Astrocyte (in vitro differentiated cells and primary cell): ENCODE measurements at regions not wholly inside any gene's neighbourhood (a gene's known extent, or its start where the extent isn't known, plus 50 kb on each side); places are given as distances from the start of the nearest gene placed in this dataset.

Experiments
- DNase-seq: peaks from one replicate; pipeline ENCODE4 v3.0.0-alpha.2; 2010; ENCODE audit warnings: low read depth
- FAIRE-seq: peaks from 2 replicates; lab custom pipeline; 2011; peaks lifted over from hg19 to GRCh38; lab: Jason Lieb, UNC
- H2AFZ ChIP-seq: 2 replicates; pipeline ENCODE4 v1.6.0; 2012; ENCODE audit warnings: low read depth, low read length, inconsistent platforms
- H3K27ac ChIP-seq: 2 replicates; pipeline ENCODE4 v1.5.1; 2011; ENCODE audit warnings: low read depth, low read length, inconsistent platforms
- H3K27me3 ChIP-seq: 2 replicates; pipeline ENCODE4 v1.6.0; 2011; ENCODE audit warnings: low read length, inconsistent platforms; ENCODE audit not compliant: insufficient read depth
- H3K36me3 ChIP-seq: 2 replicates; pipeline ENCODE4 v1.5.1; 2011; ENCODE audit warnings: low read length, inconsistent platforms; ENCODE audit not compliant: insufficient read depth
- H3K4me1 ChIP-seq: 2 replicates; pipeline ENCODE4 v1.5.1; 2011; ENCODE audit warnings: low read length, inconsistent platforms; ENCODE audit not compliant: insufficient read depth
- H3K4me2 ChIP-seq: 2 replicates; pipeline ENCODE4 v1.6.0; 2012; ENCODE audit warnings: low read length, inconsistent platforms
- H3K4me3 ChIP-seq: 2 replicates; pipeline ENCODE4 v1.5.1; 2011; ENCODE audit warnings: low read depth, mild to moderate bottlenecking, low read length, inconsistent platforms; ENCODE audit not compliant: insufficient read depth
- H3K79me2 ChIP-seq: 2 replicates; pipeline ENCODE4 v1.6.0; 2012; ENCODE audit warnings: mild to moderate bottlenecking, low read length, inconsistent platforms; ENCODE audit not compliant: insufficient read depth
- H3K9ac ChIP-seq: 2 replicates; pipeline ENCODE4 v1.6.0; 2012; ENCODE audit warnings: mild to moderate bottlenecking, low read length, inconsistent platforms
- H3K9me3 ChIP-seq: 2 replicates; pipeline ENCODE4 v1.5.1; 2012; ENCODE audit warnings: low read depth, mild to moderate bottlenecking, low read length, inconsistent platforms; ENCODE audit not compliant: insufficient read depth
- H4K20me1 ChIP-seq: 2 replicates; pipeline ENCODE4 v1.6.0; 2012; ENCODE audit warnings: low read length, inconsistent platforms; ENCODE audit not compliant: insufficient read depth
- H3K27ac Mint-ChIP-seq: one replicate; pipeline ENCODE4 v1.8.0; 2021; ENCODE audit warnings: mild to moderate bottlenecking, mixed read lengths; ENCODE audit not compliant: unreplicated experiment
- H3K27me3 Mint-ChIP-seq: one replicate; pipeline ENCODE4 v1.8.0; 2021; ENCODE audit warnings: low read depth, mixed read lengths; ENCODE audit not compliant: unreplicated experiment
- H3K36me3 Mint-ChIP-seq: one replicate; pipeline ENCODE4 v1.8.0; 2021; ENCODE audit warnings: low read depth, mixed read lengths; ENCODE audit not compliant: unreplicated experiment
- H3K4me1 Mint-ChIP-seq: one replicate; pipeline ENCODE4 v1.8.0; 2021; ENCODE audit warnings: low read depth, mixed read lengths; ENCODE audit not compliant: unreplicated experiment
- H3K4me3 Mint-ChIP-seq: one replicate; pipeline ENCODE4 v1.8.0; 2021; ENCODE audit warnings: mild to moderate bottlenecking, moderate library complexity, mixed read lengths; ENCODE audit not compliant: unreplicated experiment
- H3K9me3 Mint-ChIP-seq: one replicate; pipeline ENCODE4 v1.8.0; 2021; ENCODE audit warnings: mild to moderate bottlenecking, mixed read lengths; ENCODE audit not compliant: unreplicated experiment
- CTCF ChIP-seq: IDR thresholded peaks from 2 replicates; pipeline ENCODE4 v1.5.1; 2011; ENCODE audit warnings: low read depth, mild to moderate bottlenecking, inconsistent platforms, low read length, moderate library complexity; ENCODE audit not compliant: insufficient read depth
- EZH2 ChIP-seq: IDR thresholded peaks from 2 replicates; pipeline ENCODE4 v1.6.1; 2012; ENCODE audit warnings: mild to moderate bottlenecking, low read length, inconsistent platforms; ENCODE audit not compliant: insufficient read depth

- H3K4me1 ChIP-seq = no peaks in the 10 kb centered on the region
- no peak overlapping the region for H3K27ac Mint-ChIP-seq
- H3K36me3 ChIP-seq = no peaks in the 10 kb centered on the region
- H3K27me3 Mint-ChIP-seq = peaks cover 1% of the 10 kb centered on the region
- H3K79me2 ChIP-seq = no peaks in the 10 kb centered on the region
- no peak for TF ChIP-seq CTCF
- no peak for TF ChIP-seq EZH2
- H3K9ac ChIP-seq = no peak overlapping the region
- H3K4me3 Mint-ChIP-seq = no peak overlapping the region
- H3K4me3 ChIP-seq = no peak overlapping the region
- H2AFZ ChIP-seq = no peak overlapping the region
- H3K27me3 ChIP-seq = no peaks in the 10 kb centered on the region
- DNase-seq (no peak), FAIRE-seq (no peak)
- H3K36me3 Mint-ChIP-seq = no peaks in the 10 kb centered on the region
- no peaks in the 10 kb centered on the region for H4K20me1 ChIP-seq
- peaks cover 1% of the 10 kb centered on the region for H3K4me1 Mint-ChIP-seq
- no peaks in the 10 kb centered on the region for H3K9me3 Mint-ChIP-seq
- H3K27ac ChIP-seq = no peak overlapping the region
- no peaks in the 10 kb centered on the region for H3K9me3 ChIP-seq
- H3K4me2 ChIP-seq = no peak overlapping the region
These were observed 63.0 kb upstream of the NUP160 start for GRCh38 chr11:47911149-47911548.

- H3K27me3 Mint-ChIP-seq = peaks cover 4% of the 10 kb centered on the region
- no peaks in the 10 kb centered on the region for H3K36me3 Mint-ChIP-seq
- no peak overlapping the region for H3K4me3 Mint-ChIP-seq
- H3K9me3 Mint-ChIP-seq = no peaks in the 10 kb centered on the region
- TF ChIP-seq EZH2 = no peak
- no peak for TF ChIP-seq CTCF
- no peaks in the 10 kb centered on the region for H3K4me1 Mint-ChIP-seq
- no peak for FAIRE-seq
- H4K20me1 ChIP-seq = no peaks in the 10 kb centered on the region
- no peak overlapping the region for H3K27ac ChIP-seq
- H3K79me2 ChIP-seq = no peaks in the 10 kb centered on the region
- no peak overlapping the region for H3K4me2 ChIP-seq
- no peaks in the 10 kb centered on the region for H3K9me3 ChIP-seq
- no peak overlapping the region for H3K9ac ChIP-seq
- H3K27me3 ChIP-seq = no peaks in the 10 kb centered on the region
- H3K27ac Mint-ChIP-seq = no peak overlapping the region
- H3K4me3 ChIP-seq = no peak overlapping the region
- no peak for DNase-seq
- H3K4me1 ChIP-seq = no peaks in the 10 kb centered on the region
- H3K36me3 ChIP-seq = no peaks in the 10 kb centered on the region
- no peak overlapping the region for H2AFZ ChIP-seq
These were observed 60.0 kb upstream of the NUP160 start for GRCh38 chr11:47908198-47908597.

- no peaks in the 10 kb centered on the region for H3K9me3 Mint-ChIP-seq
- Histone ChIP-seq H3K4me3 (no peak overlapping the region), H3K9me3 (no peaks in the 10 kb centered on the region), H4K20me1 (no peaks in the 10 kb centered on the region), H3K9ac (no peak overlapping the region), H2AFZ (no peak overlapping the region), H3K27me3 (no peaks in the 10 kb centered on the region), H3K36me3 (no peaks in the 10 kb centered on the region), H3K27ac (no peak overlapping the region), H3K4me1 (no peaks in the 10 kb centered on the region), H3K4me2 (no peak overlapping the region), H3K79me2 (no peaks in the 10 kb centered on the region)
- DNase-seq (peak; percentile 44), FAIRE-seq (no peak)
- TF ChIP-seq CTCF = no peak
- no peak for TF ChIP-seq EZH2
- H3K4me3 Mint-ChIP-seq = no peak overlapping the region
- H3K36me3 Mint-ChIP-seq = no peaks in the 10 kb centered on the region
- H3K27me3 Mint-ChIP-seq = peaks cover 4% of the 10 kb centered on the region
- H3K4me1 Mint-ChIP-seq = no peaks in the 10 kb centered on the region
- no peak overlapping the region for H3K27ac Mint-ChIP-seq
These were observed 59.3 kb upstream of the NUP160 start for GRCh38 chr11:47907499-47907898.
